Type B pancreatic cell (in vitro differentiated cells): ENCODE measurements at regions not wholly inside any gene's neighbourhood (a gene's known extent, or its start where the extent isn't known, plus 50 kb on each side); places are given as distances from the start of the nearest gene placed in this dataset.
"Not testable (repeated sequence)": the region's sequence is repeated elsewhere in the genome, so short reads cannot be mapped to it uniquely, and the experiment has no call there.

Experiments used
- DNase-seq: peaks from one replicate; pipeline ENCODE4 v3.0.0; 2021; ENCODE audit warnings: mixed read lengths; ENCODE audit not compliant: unreplicated experiment; ENCODE audit errors: extremely low spot score
- H3K27ac Mint-ChIP-seq: 2 replicates; pipeline ENCODE4 v1.8.0; 2021; ENCODE audit warnings: mild to moderate bottlenecking, mixed read lengths
- H3K27me3 Mint-ChIP-seq: 2 replicates; pipeline ENCODE4 v1.8.0; 2021; ENCODE audit warnings: mixed read lengths
- H3K36me3 Mint-ChIP-seq: 2 replicates; pipeline ENCODE4 v1.8.0; 2021; ENCODE audit warnings: mixed read lengths
- H3K4me1 Mint-ChIP-seq: one replicate; pipeline ENCODE4 v1.8.0; 2021; ENCODE audit warnings: mixed read lengths; ENCODE audit not compliant: unreplicated experiment
- H3K4me3 Mint-ChIP-seq: 2 replicates; pipeline ENCODE4 v1.8.0; 2021; ENCODE audit warnings: mild to moderate bottlenecking, mixed read lengths
- H3K9me3 Mint-ChIP-seq: 2 replicates; pipeline ENCODE4 v1.8.0; 2021; ENCODE audit warnings: mixed read lengths

DNA sequence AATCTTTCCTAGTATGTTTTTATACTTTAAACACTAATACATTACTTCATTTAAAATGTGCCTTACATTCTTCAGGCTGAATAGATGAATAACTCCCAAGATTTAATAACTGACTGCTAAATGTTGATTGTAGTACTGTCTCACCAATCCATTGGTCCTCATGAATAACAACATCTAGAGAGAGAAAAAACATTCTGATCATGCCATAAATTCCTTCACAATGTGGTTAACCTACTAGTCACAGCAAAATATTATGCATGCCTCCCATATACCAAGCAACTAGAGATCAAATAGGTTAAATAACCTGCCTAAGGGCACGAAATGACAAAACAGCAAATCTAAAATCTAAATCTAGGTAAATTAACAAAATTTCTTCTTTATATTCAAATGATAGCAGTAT is 66.2 kb downstream of the SYT15 start:
- not testable (repeated sequence) for H3K36me3 Mint-ChIP-seq, H3K27me3 Mint-ChIP-seq

DNA sequence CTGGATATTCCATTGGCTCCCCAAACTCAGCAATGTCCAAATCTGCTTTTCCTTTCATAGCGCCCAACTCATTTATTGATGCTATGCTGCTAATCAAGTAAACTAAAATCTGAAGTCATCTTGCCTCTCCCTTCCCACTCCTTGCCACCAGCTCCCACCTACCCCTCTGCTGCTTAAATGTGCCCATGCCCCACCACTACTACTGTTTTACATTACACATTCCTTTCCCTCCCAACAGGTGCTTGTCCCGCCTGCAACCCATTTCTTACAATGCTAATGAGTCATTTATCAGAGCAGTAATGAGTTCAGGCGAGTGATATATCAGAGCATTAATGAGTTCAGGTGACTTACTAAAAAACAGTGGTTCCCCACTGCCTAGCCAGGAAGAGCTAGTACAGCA is 67.2 kb downstream of the SYT15 start:
- H3K36me3 Mint-ChIP-seq, DNase-seq, H3K9me3 Mint-ChIP-seq, H3K4me3 Mint-ChIP-seq, H3K4me1 Mint-ChIP-seq, H3K27me3 Mint-ChIP-seq, H3K27ac Mint-ChIP-seq: not testable (repeated sequence)

More for the DNA sequence above, 66.2 kb downstream of the SYT15 start:
- DNase-seq, H3K27ac Mint-ChIP-seq, H3K4me3 Mint-ChIP-seq, H3K4me1 Mint-ChIP-seq, H3K9me3 Mint-ChIP-seq: not testable (repeated sequence)

DNA sequence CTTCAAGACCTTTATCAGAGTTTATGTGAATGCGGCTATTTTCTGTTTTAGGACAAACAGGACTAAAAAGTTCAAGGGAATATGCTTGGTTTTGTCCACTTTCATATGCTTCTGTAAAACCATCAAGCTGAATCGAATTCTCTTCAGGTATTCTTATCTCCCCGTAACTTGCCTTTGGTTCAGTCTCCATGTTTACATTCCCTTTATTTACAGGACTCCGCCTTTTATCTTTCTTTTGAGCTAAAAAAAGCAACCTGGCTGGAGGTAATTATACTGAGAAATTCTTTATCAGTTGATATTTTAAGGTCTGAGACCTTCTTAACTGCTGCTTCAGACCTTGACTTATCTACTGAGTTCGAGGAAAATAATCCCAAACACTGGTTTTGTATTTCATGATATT is 72.0 kb downstream of the SYT15 start:
- H3K4me3 Mint-ChIP-seq, H3K9me3 Mint-ChIP-seq, H3K27ac Mint-ChIP-seq, H3K27me3 Mint-ChIP-seq, H3K36me3 Mint-ChIP-seq, H3K4me1 Mint-ChIP-seq, DNase-seq: not testable (repeated sequence)

DNA sequence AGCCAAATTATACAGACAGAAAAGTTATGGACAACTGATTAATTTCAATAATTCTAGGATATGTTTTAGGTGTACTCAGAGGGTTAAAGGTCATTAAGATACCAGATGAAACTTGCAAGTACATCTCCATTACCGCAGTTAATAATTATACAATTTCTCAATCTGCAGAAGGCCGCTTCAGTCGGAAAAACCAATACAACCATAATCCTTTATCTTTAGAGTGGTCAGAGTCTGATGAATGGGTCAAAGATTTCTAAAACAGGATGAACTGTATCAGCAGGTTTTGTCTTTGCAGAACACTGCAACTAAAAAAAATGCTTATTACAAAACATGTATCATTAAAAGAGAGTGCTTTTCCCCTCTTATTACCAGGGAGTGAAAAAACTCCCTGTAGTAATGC is 78.5 kb downstream of the SYT15 start:
- H3K27ac Mint-ChIP-seq, H3K27me3 Mint-ChIP-seq, H3K36me3 Mint-ChIP-seq, H3K4me3 Mint-ChIP-seq, H3K9me3 Mint-ChIP-seq, H3K4me1 Mint-ChIP-seq, DNase-seq: not testable (repeated sequence)

DNA sequence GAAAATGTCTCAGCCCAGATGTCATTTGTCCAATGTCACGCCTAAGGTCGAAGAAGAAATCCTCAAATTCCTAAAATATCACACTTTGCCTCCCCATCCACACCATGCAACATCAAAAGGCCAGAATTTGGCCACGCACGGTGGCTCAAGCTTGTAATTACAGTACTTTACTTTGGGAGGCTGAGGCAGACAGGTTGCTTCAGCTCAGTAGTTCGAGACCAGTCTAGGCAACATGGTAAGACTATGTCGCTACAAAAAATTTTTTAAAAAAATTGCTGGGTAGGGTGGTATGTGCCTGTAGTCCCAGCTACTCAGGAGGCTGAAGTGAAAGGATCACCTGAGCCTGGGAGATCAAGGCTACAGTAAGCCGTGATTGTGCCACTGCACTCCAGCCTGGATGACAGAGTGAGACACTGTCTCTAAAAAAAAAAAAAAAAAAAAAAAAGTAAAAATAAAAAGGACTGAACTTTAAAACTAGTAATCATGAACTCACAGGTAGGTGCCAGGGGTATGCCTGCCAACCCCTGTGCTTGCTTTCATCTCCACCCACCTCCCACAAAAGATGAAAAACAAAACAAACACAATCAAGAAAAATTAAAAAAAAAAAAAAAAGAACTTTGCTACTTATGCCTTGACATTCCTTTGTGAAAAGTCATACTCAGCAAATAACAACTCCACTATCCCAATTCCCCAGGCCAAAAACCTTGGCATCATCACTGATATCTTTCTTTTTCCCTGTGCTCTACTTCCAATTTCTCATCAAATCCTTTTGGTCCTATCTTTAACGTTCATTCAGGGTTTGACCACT is 81.3 kb downstream of the SYT15 start:
- not testable (repeated sequence) for H3K36me3 Mint-ChIP-seq, H3K9me3 Mint-ChIP-seq, DNase-seq, H3K4me1 Mint-ChIP-seq, H3K27ac Mint-ChIP-seq, H3K4me3 Mint-ChIP-seq, H3K27me3 Mint-ChIP-seq

DNA sequence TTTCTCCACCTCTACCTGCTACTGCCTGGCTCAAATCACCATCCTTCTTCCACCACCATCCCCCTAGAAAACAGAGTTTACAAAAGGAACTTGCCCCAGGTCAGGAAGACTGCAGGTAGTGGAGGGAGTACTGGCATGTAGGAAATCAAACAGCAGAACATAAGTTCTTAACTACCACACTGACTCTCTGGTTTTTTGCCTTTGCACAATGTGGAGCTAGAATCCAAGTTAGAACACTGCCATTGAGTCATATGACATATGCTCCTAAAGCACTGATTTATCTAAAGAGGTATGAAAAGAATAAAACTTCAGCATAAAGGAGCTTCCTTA is 81.9 kb downstream of the SYT15 start:
- H3K36me3 Mint-ChIP-seq, H3K27me3 Mint-ChIP-seq, H3K27ac Mint-ChIP-seq, H3K4me3 Mint-ChIP-seq, DNase-seq, H3K4me1 Mint-ChIP-seq, H3K9me3 Mint-ChIP-seq: not testable (repeated sequence)

DNA sequence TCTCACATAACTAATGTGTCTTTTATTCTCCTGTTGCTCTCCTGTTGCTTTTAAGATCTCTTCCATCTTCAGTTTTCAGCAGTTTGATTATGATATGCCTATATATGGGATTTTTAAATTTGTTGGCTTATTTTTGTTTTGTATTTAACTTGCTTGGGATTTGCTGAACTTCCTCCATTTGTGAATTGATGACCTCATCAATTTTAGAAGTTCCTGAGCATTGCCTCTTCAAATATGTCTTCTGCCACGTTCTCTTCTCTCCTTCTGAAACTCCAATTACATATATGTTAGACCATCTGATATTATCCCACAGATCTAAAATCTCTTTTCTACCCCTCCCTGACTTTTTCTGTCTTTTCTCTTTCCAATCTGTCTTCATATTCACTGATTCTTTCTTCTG is 86.6 kb downstream of the SYT15 start:
- not testable (repeated sequence) for H3K27me3 Mint-ChIP-seq, H3K36me3 Mint-ChIP-seq, DNase-seq, H3K4me3 Mint-ChIP-seq, H3K9me3 Mint-ChIP-seq, H3K4me1 Mint-ChIP-seq, H3K27ac Mint-ChIP-seq

DNA sequence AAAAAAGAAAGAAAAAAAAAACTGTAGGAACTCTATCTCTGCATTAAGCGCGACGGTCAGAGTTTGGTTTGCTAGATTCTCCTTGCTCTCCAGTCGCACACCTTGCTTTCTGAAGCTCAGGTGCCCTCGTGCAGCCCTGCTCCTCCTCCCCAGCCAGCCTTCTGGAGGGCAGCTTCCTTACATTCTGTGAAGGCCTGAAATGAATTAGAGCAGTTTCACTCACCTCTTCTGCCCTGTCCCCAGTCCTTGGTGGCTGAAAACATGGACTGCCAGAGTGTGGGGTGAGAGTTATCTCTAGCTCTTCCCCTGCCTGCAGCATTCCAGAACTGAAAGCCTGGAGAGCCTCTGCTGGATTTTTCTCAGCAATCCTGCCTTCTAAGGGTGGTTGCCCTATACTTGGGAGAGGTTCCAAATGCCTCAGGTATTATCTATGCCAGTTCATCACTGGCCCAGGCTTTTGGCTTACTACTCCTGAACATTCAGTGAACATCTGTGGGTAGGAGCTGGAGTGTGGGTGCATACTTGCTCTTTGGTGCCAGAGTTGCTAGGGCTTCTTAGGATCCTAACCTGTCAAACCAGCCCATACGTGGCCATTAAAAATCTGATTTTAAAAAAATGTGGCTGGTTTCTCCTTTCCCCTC is 89.5 kb downstream of the SYT15 start:
- not testable (repeated sequence) for H3K4me3 Mint-ChIP-seq, H3K9me3 Mint-ChIP-seq, H3K36me3 Mint-ChIP-seq, H3K27me3 Mint-ChIP-seq, H3K4me1 Mint-ChIP-seq, H3K27ac Mint-ChIP-seq, DNase-seq

DNA sequence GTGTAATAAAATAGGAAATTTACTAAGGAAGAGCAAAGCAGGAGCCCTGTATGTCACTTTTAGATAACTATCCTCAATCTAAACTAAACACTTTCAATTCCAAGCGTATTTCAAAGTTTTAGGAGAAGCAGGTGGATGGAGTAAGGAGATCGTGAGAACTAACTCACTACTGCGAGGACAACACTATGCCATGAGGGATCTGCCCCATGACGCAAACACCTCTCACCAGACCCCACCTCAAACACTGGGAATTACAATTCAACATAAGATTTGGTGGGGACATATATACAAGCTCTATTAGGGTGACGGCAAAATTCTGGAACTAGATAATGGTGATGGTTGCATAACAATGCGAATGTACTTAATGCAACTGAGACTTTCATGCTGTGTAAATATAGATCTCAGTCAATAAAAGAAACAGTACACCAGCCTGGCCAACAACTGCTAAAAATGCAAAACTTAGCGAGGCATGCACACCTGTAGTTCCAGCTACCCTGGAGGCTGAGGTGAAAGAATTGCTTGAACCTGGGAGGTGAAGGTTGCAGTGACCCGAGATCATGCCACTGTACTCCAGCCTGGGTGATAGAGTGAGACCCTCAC is 99.0 kb downstream of the SYT15 start:
- H3K27ac Mint-ChIP-seq, H3K9me3 Mint-ChIP-seq, H3K4me3 Mint-ChIP-seq, H3K4me1 Mint-ChIP-seq, DNase-seq, H3K36me3 Mint-ChIP-seq, H3K27me3 Mint-ChIP-seq: not testable (repeated sequence)

DNA sequence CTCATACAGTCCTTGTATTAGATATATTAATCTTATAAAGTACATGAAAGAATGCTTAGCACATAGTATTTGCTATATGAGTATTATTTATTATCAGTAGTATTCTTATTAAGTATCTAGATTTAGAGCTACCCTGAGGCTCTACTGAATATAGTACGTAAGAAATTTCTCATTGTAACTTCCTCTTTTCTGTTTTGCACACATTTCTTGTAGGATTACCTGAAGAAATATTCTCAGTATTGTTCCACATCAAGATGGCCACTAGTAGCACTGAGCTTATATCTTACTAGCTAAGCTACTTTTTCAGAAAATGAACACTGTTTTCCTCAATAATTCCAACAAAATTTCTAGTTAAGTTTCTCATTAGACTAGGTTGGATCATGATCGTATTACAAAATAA is 112.5 kb downstream of the SYT15 start:
- not testable (repeated sequence) for H3K4me1 Mint-ChIP-seq, H3K9me3 Mint-ChIP-seq

More for the DNA sequence above, 112.5 kb downstream of the SYT15 start:
- not testable (repeated sequence) for H3K36me3 Mint-ChIP-seq, DNase-seq, H3K27me3 Mint-ChIP-seq, H3K27ac Mint-ChIP-seq, H3K4me3 Mint-ChIP-seq
